ENCODE measurements at regions not wholly inside any gene's neighbourhood (a gene's known extent, or its start where the extent isn't known, plus 50 kb on each side); places are given as distances from the start of the nearest gene placed in this dataset.

- FAIRE-seq (peak; percentile 7), DNase-seq (ENCODE audit: low read depth) (no peak)
- Histone ChIP-seq H3K36me3 (ENCODE audit: control insufficient read depth, insufficient read depth, low read length) (no peaks in the 10 kb centered on the region), H3K27me3 (ENCODE audit: control insufficient read depth, insufficient read depth, low read length) (peaks cover 3% of the 10 kb centered on the region), H3K4me3 (ENCODE audit: low read depth, low read length) (no peak overlapping the region)
- TF ChIP-seq, protein P1, sequence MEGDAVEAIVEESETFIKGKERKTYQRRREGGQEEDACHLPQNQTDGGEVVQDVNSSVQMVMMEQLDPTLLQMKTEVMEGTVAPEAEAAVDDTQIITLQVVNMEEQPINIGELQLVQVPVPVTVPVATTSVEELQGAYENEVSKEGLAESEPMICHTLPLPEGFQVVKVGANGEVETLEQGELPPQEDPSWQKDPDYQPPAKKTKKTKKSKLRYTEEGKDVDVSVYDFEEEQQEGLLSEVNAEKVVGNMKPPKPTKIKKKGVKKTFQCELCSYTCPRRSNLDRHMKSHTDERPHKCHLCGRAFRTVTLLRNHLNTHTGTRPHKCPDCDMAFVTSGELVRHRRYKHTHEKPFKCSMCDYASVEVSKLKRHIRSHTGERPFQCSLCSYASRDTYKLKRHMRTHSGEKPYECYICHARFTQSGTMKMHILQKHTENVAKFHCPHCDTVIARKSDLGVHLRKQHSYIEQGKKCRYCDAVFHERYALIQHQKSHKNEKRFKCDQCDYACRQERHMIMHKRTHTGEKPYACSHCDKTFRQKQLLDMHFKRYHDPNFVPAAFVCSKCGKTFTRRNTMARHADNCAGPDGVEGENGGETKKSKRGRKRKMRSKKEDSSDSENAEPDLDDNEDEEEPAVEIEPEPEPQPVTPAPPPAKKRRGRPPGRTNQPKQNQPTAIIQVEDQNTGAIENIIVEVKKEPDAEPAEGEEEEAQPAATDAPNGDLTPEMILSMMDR (IDR thresholded peaks at IDR 0.05; ENCODE audit: insufficient read depth, low read length, severe bottlenecking) = no peak
These were observed 358.4 kb downstream of the TMEM38B start for GRCh38 chr9:106052735-106053134.

- Histone ChIP-seq H3K27me3 (ENCODE audit: control insufficient read depth, insufficient read depth, low read length) (peaks cover 2% of the 10 kb centered on the region), H3K36me3 (ENCODE audit: control insufficient read depth, insufficient read depth, low read length) (no peaks in the 10 kb centered on the region), H3K4me3 (ENCODE audit: low read depth, low read length) (no peak overlapping the region)
- no peak for FAIRE-seq
- no peak for DNase-seq (ENCODE audit: low read depth)
- TF ChIP-seq, protein P1 (IDR thresholded peaks at IDR 0.05; ENCODE audit: insufficient read depth, low read length, severe bottlenecking) = no peak
These were observed 362.0 kb downstream of the TMEM38B start for GRCh38 chr9:106056328-106056727.

GRCh38 chr9:106058460-106058859, 364.1 kb downstream of the TMEM38B start:
- Histone ChIP-seq H3K4me3 (ENCODE audit: low read depth, low read length) (no peak overlapping the region), H3K27me3 (ENCODE audit: control insufficient read depth, insufficient read depth, low read length) (no peaks in the 10 kb centered on the region), H3K36me3 (ENCODE audit: control insufficient read depth, insufficient read depth, low read length) (no peaks in the 10 kb centered on the region)
- DNase-seq (ENCODE audit: low read depth) = no peak
- TF ChIP-seq, protein P1 (IDR thresholded peaks at IDR 0.05; ENCODE audit: insufficient read depth, low read length, severe bottlenecking) = no peak
- no peak for FAIRE-seq

GRCh38 chr9:106059886-106060285, 365.5 kb downstream of the TMEM38B start:
- TF ChIP-seq, protein P1 (IDR thresholded peaks at IDR 0.05; ENCODE audit: insufficient read depth, low read length, severe bottlenecking) = no peak
- DNase-seq (ENCODE audit: low read depth) (no peak), FAIRE-seq (no peak)
- no peak overlapping the region for H3K4me3 ChIP-seq (ENCODE audit: low read depth, low read length)
- H3K36me3 ChIP-seq (ENCODE audit: control insufficient read depth, insufficient read depth, low read length) = no peaks in the 10 kb centered on the region
- peaks cover 3% of the 10 kb centered on the region for H3K27me3 ChIP-seq (ENCODE audit: control insufficient read depth, insufficient read depth, low read length)

GRCh38 chr9:106060885-106061284, 366.5 kb downstream of the TMEM38B start:
- no peaks in the 10 kb centered on the region for H3K36me3 ChIP-seq (ENCODE audit: control insufficient read depth, insufficient read depth, low read length)
- peaks cover 3% of the 10 kb centered on the region for H3K27me3 ChIP-seq (ENCODE audit: control insufficient read depth, insufficient read depth, low read length)
- H3K4me3 ChIP-seq (ENCODE audit: low read depth, low read length) = no peak overlapping the region
- FAIRE-seq (no peak), DNase-seq (ENCODE audit: low read depth) (peak; percentile 80)
- TF ChIP-seq, protein P1 (IDR thresholded peaks at IDR 0.05; ENCODE audit: insufficient read depth, low read length, severe bottlenecking) = no peak

- FAIRE-seq = no peak
- peak; percentile 70 for DNase-seq (ENCODE audit: low read depth)
These were observed 367.9 kb downstream of the TMEM38B start for GRCh38 chr9:106062250-106062649.

More at GRCh38 chr9:106062250-106062649, 367.9 kb downstream of the TMEM38B start:
- Histone ChIP-seq H3K4me3 (ENCODE audit: low read depth, low read length) (no peak overlapping the region), H3K27me3 (ENCODE audit: control insufficient read depth, insufficient read depth, low read length) (peaks cover 3% of the 10 kb centered on the region), H3K36me3 (ENCODE audit: control insufficient read depth, insufficient read depth, low read length) (no peaks in the 10 kb centered on the region)
- TF ChIP-seq, protein P1 (IDR thresholded peaks at IDR 0.05; ENCODE audit: insufficient read depth, low read length, severe bottlenecking) = no peak
